DND-41 (cell line): ENCODE measurements at regions not wholly inside any gene's neighbourhood (a gene's known extent, or its start where the extent isn't known, plus 50 kb on each side); places are given as distances from the start of the nearest gene placed in this dataset.

Experiments used
- EZH2 ChIP-seq: IDR thresholded peaks from 3 replicates; pipeline ENCODE4 v1.6.1; 2012; ENCODE audit warnings: borderline replicate concordance, low read depth, mild to moderate bottlenecking, moderate library complexity, low read length, inconsistent platforms; ENCODE audit not compliant: severe bottlenecking
- TF ChIP-seq, protein P1 (sequence below): IDR thresholded peaks from 2 replicates; pipeline ENCODE4 v1.5.1; 2012; ENCODE audit warnings: borderline replicate concordance, low read length, moderate library complexity, mild to moderate bottlenecking; ENCODE audit not compliant: poor library complexity, severe bottlenecking; ENCODE audit errors: extremely low read depth

DNA sequence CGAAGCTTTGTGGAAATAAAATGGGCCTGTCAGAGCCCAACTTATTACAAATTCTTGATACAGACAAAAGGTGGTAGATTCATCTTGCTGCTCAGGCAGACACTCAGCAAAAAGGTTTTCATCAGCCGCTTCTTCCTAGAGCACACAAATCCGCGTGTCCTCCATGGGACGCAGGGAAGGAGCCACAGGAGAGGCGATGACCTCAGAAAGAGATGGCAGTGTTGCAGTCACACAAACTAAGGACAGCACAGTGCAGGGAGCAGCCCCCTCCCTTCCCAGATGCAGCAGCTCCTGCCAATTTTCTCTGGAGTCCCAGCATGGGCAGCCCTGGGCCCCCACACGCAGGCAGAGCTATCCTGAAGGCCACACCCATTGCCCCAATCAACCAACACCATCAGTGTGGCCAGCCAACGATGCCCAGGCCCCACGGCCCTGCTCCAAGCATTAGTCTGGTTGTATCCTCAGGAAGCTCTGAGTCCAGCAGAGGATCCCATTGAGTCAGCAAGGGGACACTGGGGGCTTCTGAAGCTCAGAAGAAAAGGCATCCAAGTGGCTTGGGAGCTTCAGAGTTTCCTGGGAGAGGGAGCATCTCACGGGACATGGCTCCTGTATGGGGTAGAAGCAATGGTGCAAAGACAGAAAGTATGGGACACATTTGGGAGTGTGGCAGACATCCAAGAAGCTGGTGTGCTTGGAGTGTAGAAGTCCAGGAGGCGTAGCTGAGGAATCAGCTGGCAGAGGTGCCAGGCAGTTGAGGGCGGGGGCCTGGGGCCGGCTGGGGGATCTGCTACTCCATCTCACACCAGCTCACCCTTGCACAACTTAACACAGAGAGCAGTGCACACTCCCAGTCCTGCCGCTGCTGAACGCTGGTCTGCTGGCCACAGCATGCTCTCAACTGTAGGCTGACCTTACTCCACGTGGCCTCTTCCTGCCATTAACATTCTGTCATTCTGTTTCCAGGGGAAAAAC lies 142.1 kb upstream of the CST7 start:
- TF ChIP-seq, protein P1, sequence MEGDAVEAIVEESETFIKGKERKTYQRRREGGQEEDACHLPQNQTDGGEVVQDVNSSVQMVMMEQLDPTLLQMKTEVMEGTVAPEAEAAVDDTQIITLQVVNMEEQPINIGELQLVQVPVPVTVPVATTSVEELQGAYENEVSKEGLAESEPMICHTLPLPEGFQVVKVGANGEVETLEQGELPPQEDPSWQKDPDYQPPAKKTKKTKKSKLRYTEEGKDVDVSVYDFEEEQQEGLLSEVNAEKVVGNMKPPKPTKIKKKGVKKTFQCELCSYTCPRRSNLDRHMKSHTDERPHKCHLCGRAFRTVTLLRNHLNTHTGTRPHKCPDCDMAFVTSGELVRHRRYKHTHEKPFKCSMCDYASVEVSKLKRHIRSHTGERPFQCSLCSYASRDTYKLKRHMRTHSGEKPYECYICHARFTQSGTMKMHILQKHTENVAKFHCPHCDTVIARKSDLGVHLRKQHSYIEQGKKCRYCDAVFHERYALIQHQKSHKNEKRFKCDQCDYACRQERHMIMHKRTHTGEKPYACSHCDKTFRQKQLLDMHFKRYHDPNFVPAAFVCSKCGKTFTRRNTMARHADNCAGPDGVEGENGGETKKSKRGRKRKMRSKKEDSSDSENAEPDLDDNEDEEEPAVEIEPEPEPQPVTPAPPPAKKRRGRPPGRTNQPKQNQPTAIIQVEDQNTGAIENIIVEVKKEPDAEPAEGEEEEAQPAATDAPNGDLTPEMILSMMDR, result no peak
- TF ChIP-seq EZH2, result no peak
